DND-41 (cell line): ENCODE measurements at regions not wholly inside any gene's neighbourhood (a gene's known extent, or its start where the extent isn't known, plus 50 kb on each side); places are given as distances from the start of the nearest gene placed in this dataset.

Experiments
- ATAC-seq: fragments of 200-7000 bp; cut with Tn5 transposase; 3 replicates; pipeline ENCODE4 v1.9.1; 2021; ENCODE audit warnings: low read depth; ENCODE audit not compliant: insufficient read depth
- DNase-seq: peaks from one replicate; pipeline ENCODE4 v3.0.0-alpha.2; 2020
- H2AFZ ChIP-seq: 2 replicates; pipeline ENCODE4 v1.6.0; 2012; ENCODE audit warnings: low read depth, low read length
- H3K27ac ChIP-seq: 2 replicates; pipeline ENCODE4 v1.5.1; 2012; ENCODE audit warnings: low read length, inconsistent platforms
- H3K27me3 ChIP-seq: fragments of 200-600 bp; sonication (generic); 2 replicates; pipeline ENCODE4 v1.6.0; 2012; ENCODE audit warnings: low read length, mild to moderate bottlenecking, inconsistent platforms; ENCODE audit not compliant: insufficient read depth, poor library complexity
- H3K36me3 ChIP-seq: 2 replicates; pipeline ENCODE4 v1.5.1; 2012; ENCODE audit warnings: low read length, inconsistent platforms; ENCODE audit not compliant: insufficient read depth
- H3K4me1 ChIP-seq: 2 replicates; pipeline ENCODE4 v1.5.1; 2012; ENCODE audit warnings: mild to moderate bottlenecking, low read length; ENCODE audit not compliant: insufficient read depth
- H3K4me2 ChIP-seq: 2 replicates; pipeline ENCODE4 v1.6.0; 2012; ENCODE audit warnings: mild to moderate bottlenecking, moderate library complexity, low read length, inconsistent platforms; ENCODE audit not compliant: insufficient read depth
- H3K4me3 ChIP-seq, 2 experiments: fragments of 200-600 bp in 1 of 2; shearing (Covaris generic) in 1 of 2; 2 replicates each; pipeline ENCODE4 v1.5.1; 2012 to 2016; ENCODE audit warnings: inconsistent platforms in 2 of 2, low read length in 2 of 2, mild to moderate bottlenecking in 2 of 2, low read depth in 1 of 2, moderate library complexity in 1 of 2
- H3K79me2 ChIP-seq: 2 replicates; pipeline ENCODE4 v1.6.0; 2012; ENCODE audit warnings: low read length, inconsistent platforms; ENCODE audit not compliant: insufficient read depth
- H3K9ac ChIP-seq: 2 replicates; pipeline ENCODE4 v1.6.0; 2012; ENCODE audit warnings: low read depth, mild to moderate bottlenecking, inconsistent platforms, low read length, moderate library complexity
- H3K9me3 ChIP-seq: 2 replicates; pipeline ENCODE4 v1.5.1; 2012; ENCODE audit warnings: low read length, moderate library complexity, mild to moderate bottlenecking, inconsistent platforms; ENCODE audit not compliant: insufficient read depth, severe bottlenecking
- H4K20me1 ChIP-seq: 2 replicates; pipeline ENCODE4 v1.6.0; 2012; ENCODE audit warnings: low read length; ENCODE audit not compliant: insufficient read depth
- EZH2 ChIP-seq: IDR thresholded peaks from 3 replicates; pipeline ENCODE4 v1.6.1; 2012; ENCODE audit warnings: borderline replicate concordance, low read depth, mild to moderate bottlenecking, moderate library complexity, low read length, inconsistent platforms; ENCODE audit not compliant: severe bottlenecking
- TF ChIP-seq, protein P1 (sequence below): IDR thresholded peaks from 2 replicates; pipeline ENCODE4 v1.5.1; 2012; ENCODE audit warnings: borderline replicate concordance, low read length, moderate library complexity, mild to moderate bottlenecking; ENCODE audit not compliant: poor library complexity, severe bottlenecking; ENCODE audit errors: extremely low read depth

GRCh38 chr7:17471325-17471724, 172.9 kb downstream of the AHR start:
- no peaks in the 10 kb centered on the region for H3K79me2 ChIP-seq
- no peaks in the 10 kb centered on the region for H3K27me3 ChIP-seq
- no peak overlapping the region for H3K9ac ChIP-seq
- H3K36me3 ChIP-seq, result no peaks in the 10 kb centered on the region
- no peak overlapping the region for H2AFZ ChIP-seq
- no peak overlapping the region for H3K27ac ChIP-seq
- TF ChIP-seq, protein P1, sequence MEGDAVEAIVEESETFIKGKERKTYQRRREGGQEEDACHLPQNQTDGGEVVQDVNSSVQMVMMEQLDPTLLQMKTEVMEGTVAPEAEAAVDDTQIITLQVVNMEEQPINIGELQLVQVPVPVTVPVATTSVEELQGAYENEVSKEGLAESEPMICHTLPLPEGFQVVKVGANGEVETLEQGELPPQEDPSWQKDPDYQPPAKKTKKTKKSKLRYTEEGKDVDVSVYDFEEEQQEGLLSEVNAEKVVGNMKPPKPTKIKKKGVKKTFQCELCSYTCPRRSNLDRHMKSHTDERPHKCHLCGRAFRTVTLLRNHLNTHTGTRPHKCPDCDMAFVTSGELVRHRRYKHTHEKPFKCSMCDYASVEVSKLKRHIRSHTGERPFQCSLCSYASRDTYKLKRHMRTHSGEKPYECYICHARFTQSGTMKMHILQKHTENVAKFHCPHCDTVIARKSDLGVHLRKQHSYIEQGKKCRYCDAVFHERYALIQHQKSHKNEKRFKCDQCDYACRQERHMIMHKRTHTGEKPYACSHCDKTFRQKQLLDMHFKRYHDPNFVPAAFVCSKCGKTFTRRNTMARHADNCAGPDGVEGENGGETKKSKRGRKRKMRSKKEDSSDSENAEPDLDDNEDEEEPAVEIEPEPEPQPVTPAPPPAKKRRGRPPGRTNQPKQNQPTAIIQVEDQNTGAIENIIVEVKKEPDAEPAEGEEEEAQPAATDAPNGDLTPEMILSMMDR, result no peak
- TF ChIP-seq EZH2, result no peak
- no peaks in the 10 kb centered on the region for H4K20me1 ChIP-seq
- H3K4me1 ChIP-seq, result no peaks in the 10 kb centered on the region
- no peak overlapping the region for H3K4me2 ChIP-seq
- no peak overlapping the region for H3K4me3 ChIP-seq
- DNase-seq (no peak), ATAC-seq (no peak)
- no peaks in the 10 kb centered on the region for H3K9me3 ChIP-seq

DNA sequence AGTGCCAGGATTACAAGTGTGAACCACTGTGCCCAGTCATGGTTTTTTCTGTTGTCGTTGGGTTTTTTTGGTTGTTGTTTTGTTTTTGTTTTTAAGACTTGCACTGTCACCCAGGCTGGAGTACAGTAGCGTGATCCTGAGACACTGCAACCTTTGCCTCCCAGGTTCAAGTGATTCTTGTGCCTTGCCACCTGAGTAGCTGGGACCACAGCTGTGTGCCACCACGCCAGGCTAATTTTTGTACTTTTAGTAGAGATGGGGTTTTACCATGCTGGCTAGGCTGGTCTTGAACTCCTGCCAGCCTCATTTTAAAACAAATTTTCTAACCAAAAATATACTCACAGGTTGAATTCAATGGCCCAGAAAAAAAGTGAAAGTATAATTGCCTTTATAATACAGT, 174.1 kb downstream of the AHR start:
- DNase-seq (no peak), ATAC-seq (no peak)
- Histone ChIP-seq H2AFZ (no peak overlapping the region), H3K4me3 (no peak overlapping the region), H3K36me3 (no peaks in the 10 kb centered on the region), H3K79me2 (no peaks in the 10 kb centered on the region), H3K9ac (no peak overlapping the region), H4K20me1 (no peaks in the 10 kb centered on the region), H3K9me3 (no peaks in the 10 kb centered on the region), H3K27ac (no peak overlapping the region), H3K4me2 (no peak overlapping the region), H3K4me1 (no peaks in the 10 kb centered on the region), H3K27me3 (no peaks in the 10 kb centered on the region)
- TF ChIP-seq EZH2, result no peak
- TF ChIP-seq, protein P1, result no peak

- Histone ChIP-seq H3K4me3 (no peak overlapping the region), H3K4me2 (no peak overlapping the region), H3K27me3 (no peaks in the 10 kb centered on the region), H3K9ac (no peak overlapping the region), H3K4me1 (no peaks in the 10 kb centered on the region), H3K36me3 (no peaks in the 10 kb centered on the region), H3K27ac (no peak overlapping the region), H3K9me3 (no peaks in the 10 kb centered on the region), H3K79me2 (no peaks in the 10 kb centered on the region), H4K20me1 (no peaks in the 10 kb centered on the region), H2AFZ (no peak overlapping the region)
- no peak for ATAC-seq
- DNase-seq, result no peak
- no peak for TF ChIP-seq EZH2
- TF ChIP-seq, protein P1, result no peak
These were observed 174.5 kb downstream of the AHR start for GRCh38 chr7:17472939-17473338.
